SK-N-SH (cell line): ENCODE measurements at regions not wholly inside any gene's neighbourhood (a gene's known extent, or its start where the extent isn't known, plus 50 kb on each side); places are given as distances from the start of the nearest gene placed in this dataset.

ENCODE experiments used
- EZH2phosphoT487 ChIP-seq: fragments of 200-600 bp; sonication (generic); IDR thresholded peaks from 2 replicates; pipeline ENCODE4 v1.6.1; 2017; ENCODE audit warnings: low read depth, mixed run types, mild to moderate bottlenecking, antibody characterized with exemption, moderate library complexity, borderline replicate concordance
- GABPA ChIP-seq: IDR thresholded peaks from 2 replicates; pipeline ENCODE4 v1.4.0; 2012; ENCODE audit warnings: low read depth, mild to moderate bottlenecking
- JUND ChIP-seq: IDR thresholded peaks from 2 replicates; pipeline ENCODE4 v1.4.0; 2012
- POLR2AphosphoS5 ChIP-seq: IDR thresholded peaks from 2 replicates; pipeline ENCODE4 v1.6.1; 2012; ENCODE audit warnings: low read depth, low read length
- RCOR1 ChIP-seq: fragments of 150-350 bp; IDR thresholded peaks from 2 replicates; pipeline ENCODE4 v1.6.1; 2017; ENCODE audit warnings: antibody characterized with exemption, low read length
- RFX5 ChIP-seq: IDR thresholded peaks from 2 replicates; pipeline ENCODE4 v1.6.1; 2012; ENCODE audit warnings: mild to moderate bottlenecking, improper control_type of control experiment, low read length
- SIN3A ChIP-seq: IDR thresholded peaks from 2 replicates; pipeline ENCODE4 v1.6.1; 2012; ENCODE audit warnings: low read depth, mild to moderate bottlenecking, low read length, moderate library complexity, borderline replicate concordance
- TEAD4 ChIP-seq: IDR thresholded peaks from 2 replicates; pipeline ENCODE4 v1.4.0; 2012; ENCODE audit warnings: mild to moderate bottlenecking, borderline replicate concordance; ENCODE audit not compliant: insufficient read depth
- TF ChIP-seq, protein P1 (sequence below): fragments of 200-600 bp; sonication (generic); IDR thresholded peaks from 2 replicates; pipeline ENCODE4 v1.6.1; 2017; ENCODE audit warnings: antibody characterized with exemption, mild to moderate bottlenecking, moderate library complexity
- TF ChIP-seq, protein P2 (sequence below): fragments of 150-350 bp; IDR thresholded peaks from 2 replicates; pipeline ENCODE4 v1.6.1; 2017; ENCODE audit warnings: antibody characterized with exemption, low read length, low read depth, borderline replicate concordance
- TF ChIP-seq, protein P3 (sequence below): IDR thresholded peaks from 2 replicates; pipeline ENCODE4 v1.6.1; 2012; ENCODE audit warnings: mild to moderate bottlenecking, low read depth, low read length, moderate library complexity
- TF ChIP-seq, protein P4 (sequence below): IDR thresholded peaks from 2 replicates; pipeline ENCODE4; 2012

DNA sequence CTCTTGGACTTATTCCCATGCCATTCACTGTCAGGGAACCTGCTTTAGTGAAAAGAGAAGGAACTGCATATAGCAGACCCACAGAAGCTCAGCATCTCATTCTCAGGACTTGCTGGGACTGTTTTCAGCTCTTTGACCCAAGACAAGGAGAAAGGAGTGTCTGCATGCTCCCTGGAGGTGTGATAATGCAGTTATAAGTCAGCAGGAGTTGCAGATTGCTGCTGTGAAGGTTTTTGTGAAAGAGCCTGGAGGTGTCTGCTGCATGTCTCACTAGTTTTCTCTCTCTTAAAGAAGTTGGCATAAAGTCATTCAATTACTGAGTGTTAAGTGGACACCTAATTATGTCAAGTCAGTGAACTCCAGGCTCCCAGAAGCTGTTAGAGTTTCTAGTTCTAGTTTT, 343.4 kb downstream of the BRINP2 start:
- TF ChIP-seq, protein P1, sequence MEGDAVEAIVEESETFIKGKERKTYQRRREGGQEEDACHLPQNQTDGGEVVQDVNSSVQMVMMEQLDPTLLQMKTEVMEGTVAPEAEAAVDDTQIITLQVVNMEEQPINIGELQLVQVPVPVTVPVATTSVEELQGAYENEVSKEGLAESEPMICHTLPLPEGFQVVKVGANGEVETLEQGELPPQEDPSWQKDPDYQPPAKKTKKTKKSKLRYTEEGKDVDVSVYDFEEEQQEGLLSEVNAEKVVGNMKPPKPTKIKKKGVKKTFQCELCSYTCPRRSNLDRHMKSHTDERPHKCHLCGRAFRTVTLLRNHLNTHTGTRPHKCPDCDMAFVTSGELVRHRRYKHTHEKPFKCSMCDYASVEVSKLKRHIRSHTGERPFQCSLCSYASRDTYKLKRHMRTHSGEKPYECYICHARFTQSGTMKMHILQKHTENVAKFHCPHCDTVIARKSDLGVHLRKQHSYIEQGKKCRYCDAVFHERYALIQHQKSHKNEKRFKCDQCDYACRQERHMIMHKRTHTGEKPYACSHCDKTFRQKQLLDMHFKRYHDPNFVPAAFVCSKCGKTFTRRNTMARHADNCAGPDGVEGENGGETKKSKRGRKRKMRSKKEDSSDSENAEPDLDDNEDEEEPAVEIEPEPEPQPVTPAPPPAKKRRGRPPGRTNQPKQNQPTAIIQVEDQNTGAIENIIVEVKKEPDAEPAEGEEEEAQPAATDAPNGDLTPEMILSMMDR: no peak
- TF ChIP-seq EZH2phosphoT487: no peak
- no peak for TF ChIP-seq JUND
- no peak for TF ChIP-seq RCOR1
- TF ChIP-seq TEAD4: no peak
- TF ChIP-seq, protein P2, sequence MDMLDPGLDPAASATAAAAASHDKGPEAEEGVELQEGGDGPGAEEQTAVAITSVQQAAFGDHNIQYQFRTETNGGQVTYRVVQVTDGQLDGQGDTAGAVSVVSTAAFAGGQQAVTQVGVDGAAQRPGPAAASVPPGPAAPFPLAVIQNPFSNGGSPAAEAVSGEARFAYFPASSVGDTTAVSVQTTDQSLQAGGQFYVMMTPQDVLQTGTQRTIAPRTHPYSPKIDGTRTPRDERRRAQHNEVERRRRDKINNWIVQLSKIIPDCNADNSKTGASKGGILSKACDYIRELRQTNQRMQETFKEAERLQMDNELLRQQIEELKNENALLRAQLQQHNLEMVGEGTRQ: no peak
- no peak for TF ChIP-seq POLR2AphosphoS5
- no peak for TF ChIP-seq GABPA
- TF ChIP-seq SIN3A: no peak
- TF ChIP-seq, protein P3, sequence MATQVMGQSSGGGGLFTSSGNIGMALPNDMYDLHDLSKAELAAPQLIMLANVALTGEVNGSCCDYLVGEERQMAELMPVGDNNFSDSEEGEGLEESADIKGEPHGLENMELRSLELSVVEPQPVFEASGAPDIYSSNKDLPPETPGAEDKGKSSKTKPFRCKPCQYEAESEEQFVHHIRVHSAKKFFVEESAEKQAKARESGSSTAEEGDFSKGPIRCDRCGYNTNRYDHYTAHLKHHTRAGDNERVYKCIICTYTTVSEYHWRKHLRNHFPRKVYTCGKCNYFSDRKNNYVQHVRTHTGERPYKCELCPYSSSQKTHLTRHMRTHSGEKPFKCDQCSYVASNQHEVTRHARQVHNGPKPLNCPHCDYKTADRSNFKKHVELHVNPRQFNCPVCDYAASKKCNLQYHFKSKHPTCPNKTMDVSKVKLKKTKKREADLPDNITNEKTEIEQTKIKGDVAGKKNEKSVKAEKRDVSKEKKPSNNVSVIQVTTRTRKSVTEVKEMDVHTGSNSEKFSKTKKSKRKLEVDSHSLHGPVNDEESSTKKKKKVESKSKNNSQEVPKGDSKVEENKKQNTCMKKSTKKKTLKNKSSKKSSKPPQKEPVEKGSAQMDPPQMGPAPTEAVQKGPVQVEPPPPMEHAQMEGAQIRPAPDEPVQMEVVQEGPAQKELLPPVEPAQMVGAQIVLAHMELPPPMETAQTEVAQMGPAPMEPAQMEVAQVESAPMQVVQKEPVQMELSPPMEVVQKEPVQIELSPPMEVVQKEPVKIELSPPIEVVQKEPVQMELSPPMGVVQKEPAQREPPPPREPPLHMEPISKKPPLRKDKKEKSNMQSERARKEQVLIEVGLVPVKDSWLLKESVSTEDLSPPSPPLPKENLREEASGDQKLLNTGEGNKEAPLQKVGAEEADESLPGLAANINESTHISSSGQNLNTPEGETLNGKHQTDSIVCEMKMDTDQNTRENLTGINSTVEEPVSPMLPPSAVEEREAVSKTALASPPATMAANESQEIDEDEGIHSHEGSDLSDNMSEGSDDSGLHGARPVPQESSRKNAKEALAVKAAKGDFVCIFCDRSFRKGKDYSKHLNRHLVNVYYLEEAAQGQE: no peak
- TF ChIP-seq, protein P4, sequence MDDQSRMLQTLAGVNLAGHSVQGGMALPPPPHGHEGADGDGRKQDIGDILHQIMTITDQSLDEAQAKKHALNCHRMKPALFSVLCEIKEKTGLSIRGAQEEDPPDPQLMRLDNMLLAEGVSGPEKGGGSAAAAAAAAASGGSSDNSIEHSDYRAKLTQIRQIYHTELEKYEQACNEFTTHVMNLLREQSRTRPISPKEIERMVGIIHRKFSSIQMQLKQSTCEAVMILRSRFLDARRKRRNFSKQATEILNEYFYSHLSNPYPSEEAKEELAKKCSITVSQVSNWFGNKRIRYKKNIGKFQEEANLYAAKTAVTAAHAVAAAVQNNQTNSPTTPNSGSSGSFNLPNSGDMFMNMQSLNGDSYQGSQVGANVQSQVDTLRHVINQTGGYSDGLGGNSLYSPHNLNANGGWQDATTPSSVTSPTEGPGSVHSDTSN: no peak
- TF ChIP-seq RFX5: no peak
